NCI-H1417 treated with DMSO at 0.1 percent for 48 hours (cell line): ENCODE measurements at regions not wholly inside any gene's neighbourhood (a gene's known extent, or its start where the extent isn't known, plus 50 kb on each side); places are given as distances from the start of the nearest gene placed in this dataset.

Source experiments
- DNase-seq: peaks from one replicate; lab custom pipeline; 2025; lab: John Stamatoyannopoulos, UW

DNA sequence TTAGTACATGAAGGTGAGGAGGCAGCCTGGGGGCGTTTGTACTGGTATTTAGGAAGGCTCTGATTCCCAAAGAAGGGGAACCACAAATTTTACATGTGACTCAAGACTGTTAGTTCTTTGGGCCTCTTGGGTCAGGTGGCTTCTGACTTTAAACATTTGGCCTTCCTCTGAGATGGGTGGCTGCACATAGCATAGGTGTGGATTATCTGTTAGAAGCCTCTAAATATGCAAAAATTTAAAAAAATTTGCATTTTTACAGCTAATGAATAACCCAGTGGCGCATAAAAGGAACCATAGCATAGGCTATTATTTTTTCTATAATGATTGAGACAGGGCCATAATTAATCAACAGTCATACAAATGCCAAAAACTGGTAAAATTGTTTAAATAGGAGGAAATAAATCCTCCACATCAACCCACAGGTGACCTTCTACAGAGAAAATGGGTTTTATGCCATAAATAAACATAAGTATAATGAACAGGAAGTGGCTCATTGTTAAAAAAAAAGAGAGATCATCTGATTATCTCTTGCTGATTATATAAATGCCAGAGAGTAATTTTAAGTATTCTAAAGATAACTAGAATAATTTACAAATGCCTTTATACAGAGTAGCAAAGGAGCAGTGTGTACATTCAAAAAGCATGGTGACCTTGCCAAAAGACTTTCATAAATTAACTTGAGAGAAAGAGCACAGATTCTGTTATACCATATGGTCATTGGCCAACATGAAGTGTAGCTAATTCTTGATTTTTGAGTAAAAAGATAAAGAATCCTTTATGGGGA lies 284.2 kb upstream of the ATP2B1 start:
- DNase-seq: no peak

DNA sequence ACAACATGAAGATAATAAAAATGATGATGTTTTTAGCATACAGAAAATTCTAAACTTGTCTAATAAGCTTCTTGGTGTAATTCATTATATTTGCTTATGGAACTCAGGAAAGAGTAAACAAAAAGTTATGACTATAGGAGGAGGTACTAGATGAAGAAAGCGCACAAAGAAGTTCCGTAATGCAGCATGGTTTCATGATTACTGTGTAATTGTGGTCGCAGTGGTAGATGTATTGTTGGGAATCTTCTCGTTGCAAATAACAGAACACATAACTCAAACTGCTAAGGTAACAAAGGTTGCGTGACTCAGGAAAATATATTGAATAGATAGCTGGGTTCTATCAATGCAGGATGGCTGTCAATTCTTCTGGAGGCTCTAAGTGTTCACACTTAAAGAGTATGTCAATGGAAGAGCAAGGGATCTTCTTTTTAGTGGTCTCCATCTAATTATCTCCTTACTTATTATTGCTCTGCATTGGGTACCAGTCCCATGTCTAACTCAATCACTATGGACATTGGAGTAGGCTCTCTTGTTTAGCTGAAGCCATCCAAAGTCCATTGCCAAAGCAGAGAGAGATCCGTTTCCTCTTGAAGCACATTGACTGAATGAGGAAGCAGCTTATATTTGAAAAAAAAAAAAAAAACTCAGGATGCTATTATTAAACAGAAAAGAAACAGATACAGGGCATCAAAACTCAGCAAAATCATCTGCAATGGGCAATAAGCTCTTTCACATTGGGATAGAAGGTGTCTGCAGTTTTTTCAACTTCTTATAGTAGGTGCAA lies 283.4 kb upstream of the ATP2B1 start:
- DNase-seq: no peak

DNA sequence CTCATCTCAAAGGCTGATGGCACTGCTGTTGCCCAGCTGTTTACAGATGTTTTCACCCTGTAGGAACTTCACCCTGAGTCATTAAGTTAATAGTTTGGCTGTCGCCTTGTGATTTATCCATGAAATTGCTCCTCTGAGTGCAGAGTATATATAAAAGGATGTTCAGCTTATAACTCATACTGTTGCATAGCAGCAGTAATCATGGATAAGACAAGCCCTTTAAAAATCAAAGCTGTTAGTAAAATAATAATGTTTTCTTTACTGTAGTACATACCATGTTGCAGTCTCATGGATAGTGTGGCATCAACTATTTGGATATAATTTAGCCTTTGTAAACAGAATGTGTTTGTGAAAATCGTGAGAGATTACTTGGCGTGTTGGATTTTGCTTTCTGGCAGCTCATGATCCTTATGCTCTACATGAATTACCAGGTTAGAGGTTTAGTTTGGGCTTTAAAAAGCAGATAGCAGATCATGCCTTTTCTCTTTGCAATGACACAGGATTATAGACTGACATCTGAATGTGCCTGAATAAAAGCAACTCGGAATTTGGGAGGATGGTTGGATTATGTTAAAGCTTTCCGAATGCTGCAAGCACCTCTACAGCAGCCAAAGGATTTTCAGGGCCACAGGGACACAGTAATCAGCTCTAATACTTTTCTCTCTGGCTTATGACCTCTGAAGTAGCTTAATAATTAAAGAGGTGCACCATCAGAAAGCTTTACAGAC lies 279.7 kb upstream of the ATP2B1 start:
- DNase-seq: no peak

GRCh38 chr12:89985935-89986334 lies 277.3 kb upstream of the ATP2B1 start:
- no peak for DNase-seq

DNA sequence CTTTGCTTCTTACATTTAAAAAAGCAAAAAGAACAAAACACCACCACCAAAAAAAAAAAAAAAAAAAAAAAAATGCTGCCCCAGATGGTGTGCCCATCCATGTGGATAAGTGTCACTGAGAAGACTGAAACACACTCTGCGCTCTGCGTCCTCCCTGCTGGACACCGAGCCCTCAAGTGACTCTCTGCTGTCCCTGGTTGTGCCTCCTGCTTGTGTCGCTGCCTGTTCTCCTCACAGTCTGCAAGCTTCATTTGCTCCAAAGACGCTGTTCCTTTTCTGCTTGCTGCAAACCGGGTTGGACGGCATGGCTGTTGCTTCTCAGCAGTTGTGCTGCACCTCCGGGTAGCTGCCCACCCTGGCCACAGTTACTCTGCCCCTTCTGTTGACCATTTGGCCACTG lies 276.2 kb upstream of the ATP2B1 start:
- no peak for DNase-seq

DNA sequence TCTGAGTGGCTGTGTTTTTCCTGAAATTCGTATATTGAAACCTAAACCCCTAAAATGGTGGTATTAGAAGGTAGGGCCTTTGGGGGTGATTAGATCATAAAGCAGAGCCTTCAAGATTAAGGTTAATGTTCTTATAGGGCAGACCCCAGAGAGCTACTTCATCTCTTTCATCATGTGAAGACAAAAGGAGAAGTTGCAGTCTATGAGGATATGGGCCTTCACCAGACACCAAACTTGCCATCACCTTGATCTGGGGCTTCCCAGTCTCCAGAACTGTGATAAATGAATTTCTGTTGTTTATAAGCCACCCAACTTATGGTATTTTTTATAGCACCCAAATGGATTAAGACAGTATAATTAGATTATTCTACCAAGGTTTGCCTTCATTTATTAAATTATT lies 275.0 kb upstream of the ATP2B1 start:
- no peak for DNase-seq

DNA sequence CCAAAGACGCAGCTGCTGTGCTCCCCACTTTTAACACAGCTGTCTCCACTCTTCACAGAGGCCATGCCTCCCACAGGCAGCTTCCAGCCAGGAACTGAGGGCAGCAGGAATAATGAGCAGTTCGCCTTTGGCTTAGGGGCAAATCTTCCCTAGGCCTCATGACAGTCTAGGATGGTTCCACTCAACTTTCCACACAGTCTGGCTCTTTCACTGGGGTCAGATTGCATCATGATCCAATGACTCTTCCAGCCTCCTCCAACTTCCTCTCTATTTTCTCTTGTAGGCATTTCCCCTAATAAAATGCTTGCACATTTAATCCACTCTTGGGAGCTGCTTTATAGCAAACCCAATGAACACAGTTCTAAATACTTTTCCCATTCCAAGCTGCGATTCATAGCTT lies 271.6 kb upstream of the ATP2B1 start:
- no peak for DNase-seq

GRCh38 chr12:89977405-89978085 lies 268.9 kb upstream of the ATP2B1 start:
- no peak for DNase-seq

DNA sequence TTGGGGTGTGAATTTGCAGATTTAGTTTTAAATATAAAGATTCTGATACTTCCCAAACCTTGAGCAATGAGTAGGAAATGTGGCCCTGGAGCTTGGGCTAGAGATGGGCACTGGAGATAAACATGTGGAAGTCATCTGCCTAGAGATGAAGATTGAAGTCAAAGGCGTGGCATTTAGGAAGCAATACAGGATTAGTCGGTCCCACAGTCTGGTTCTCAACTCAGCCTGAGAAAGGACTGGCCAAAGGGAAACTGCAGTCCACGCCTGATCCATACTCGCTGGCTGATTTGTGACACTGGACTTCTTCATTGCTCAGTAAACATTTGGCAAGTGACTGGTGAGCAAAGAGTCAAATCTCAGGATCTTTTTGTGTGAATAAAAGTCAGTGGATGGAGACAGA lies 268.2 kb upstream of the ATP2B1 start:
- DNase-seq: no peak

- no peak for DNase-seq
Measured at GRCh38 chr12:89975574-89975973, 266.9 kb upstream of the ATP2B1 start.

- no peak for DNase-seq
Measured at GRCh38 chr12:89971880-89972279, 263.2 kb upstream of the ATP2B1 start.

DNA sequence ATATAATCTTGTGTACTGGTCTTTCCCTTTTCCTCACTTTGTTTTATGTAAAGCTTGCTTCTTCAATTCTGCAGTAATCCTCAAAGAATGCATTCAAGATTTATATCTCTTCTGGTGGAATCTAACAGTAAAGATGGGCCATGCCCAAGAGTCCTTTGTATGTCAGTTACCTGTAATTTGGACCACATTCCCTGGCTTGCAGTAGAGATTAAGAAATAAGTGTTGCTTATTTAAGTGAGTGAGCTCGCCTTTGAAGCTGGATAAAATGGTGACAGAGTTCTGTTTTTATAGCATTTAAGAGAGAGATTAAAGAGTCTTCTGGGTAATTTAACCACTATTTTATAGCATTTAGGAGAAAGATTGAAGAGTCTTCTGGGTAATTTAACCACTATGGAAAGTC lies 262.1 kb upstream of the ATP2B1 start:
- DNase-seq: no peak

DNA sequence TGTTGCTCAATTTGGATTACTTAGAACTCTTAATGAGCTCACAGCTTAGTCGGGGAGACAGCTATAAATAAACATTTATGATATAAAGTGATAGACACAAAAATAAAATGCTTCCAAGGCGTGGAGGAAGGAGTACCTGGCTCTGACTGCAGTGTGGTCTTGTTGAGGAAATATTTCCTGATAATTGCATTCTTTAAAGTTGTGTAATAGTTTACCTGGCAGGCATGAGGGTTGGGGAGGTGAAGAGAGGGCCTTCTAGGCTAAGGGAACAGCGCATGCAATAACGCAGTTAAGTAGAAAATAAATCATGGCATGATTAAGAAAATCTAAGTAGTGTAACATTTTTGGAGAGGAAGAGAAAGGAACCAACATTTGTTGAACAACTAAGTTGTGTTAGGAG lies 260.5 kb upstream of the ATP2B1 start:
- DNase-seq: no peak

DNA sequence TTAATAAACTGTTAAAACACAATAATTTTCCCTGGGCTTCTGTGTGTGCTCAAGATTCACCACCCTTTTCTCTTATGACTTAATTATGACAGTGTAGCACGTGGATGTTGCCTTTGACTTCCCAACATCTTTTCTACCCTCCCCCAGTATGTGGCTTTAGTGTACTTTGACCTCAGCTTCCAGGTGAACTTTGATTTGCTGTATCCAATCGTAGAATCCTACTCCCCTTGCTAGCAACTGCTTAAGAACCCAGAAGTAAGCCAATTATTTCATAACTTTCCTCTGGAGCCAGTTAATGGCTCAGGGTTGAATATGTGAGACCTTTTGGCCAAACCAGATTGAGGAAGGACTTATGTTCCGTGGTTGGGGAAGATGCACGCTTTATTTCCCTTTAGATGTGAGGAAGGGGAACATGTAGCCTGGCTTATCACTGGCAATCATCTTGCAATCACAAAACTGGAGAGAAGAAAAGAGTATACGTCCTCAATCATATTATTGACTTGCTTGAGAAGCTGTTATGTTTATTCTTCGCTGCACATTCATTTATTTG lies 259.6 kb upstream of the ATP2B1 start:
- DNase-seq: no peak

DNA sequence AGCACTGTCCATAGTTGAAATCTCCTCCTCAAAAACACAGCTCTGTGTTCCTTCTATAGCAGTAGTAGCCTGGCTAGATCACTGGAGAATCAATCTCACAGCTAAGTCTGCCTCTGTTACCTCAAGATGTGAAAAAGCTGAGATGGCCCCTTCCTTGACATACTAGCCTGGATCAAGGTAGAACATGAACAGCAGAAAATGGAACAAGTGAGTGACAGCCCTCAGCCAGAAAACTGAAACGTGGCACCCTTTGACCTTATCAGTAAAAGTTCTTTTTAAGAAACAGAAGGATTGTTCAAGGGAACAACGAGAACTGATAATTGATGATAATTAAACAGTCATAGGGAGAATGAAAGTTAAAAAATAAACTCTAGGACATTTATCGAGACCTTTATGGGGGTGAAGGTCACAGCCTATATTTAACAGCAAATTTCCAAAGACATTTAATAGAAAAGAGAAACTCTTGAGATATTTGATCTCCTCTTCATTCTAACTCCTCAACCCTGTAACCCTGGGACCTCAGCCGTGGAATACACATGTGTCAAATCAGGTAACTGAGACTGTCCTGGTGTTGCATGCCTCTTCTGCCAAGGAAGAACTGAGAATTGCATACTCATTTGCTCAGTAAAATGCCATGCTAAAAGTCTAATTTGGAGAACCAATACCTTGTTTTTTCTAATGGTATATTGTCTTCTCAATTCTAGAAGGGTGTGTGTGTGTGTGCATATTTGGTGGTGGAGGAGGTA lies 258.0 kb upstream of the ATP2B1 start:
- no peak for DNase-seq

GRCh38 chr12:89965993-89966392 lies 257.4 kb upstream of the ATP2B1 start:
- DNase-seq: no peak

GRCh38 chr12:89962648-89963047 lies 254.0 kb upstream of the ATP2B1 start:
- DNase-seq: no peak

- no peak for DNase-seq
Measured at GRCh38 chr12:89960607-89961394, 252.2 kb upstream of the ATP2B1 start.

GRCh38 chr12:89960011-89960507 lies 251.4 kb upstream of the ATP2B1 start:
- no peak for DNase-seq

GRCh38 chr12:89959179-89959578 lies 250.5 kb upstream of the ATP2B1 start:
- DNase-seq: no peak
